Left lung (tissue), 4 donors: ENCODE measurements at regions not wholly inside any gene's neighbourhood (a gene's known extent, or its start where the extent isn't known, plus 50 kb on each side); places are given as distances from the start of the nearest gene placed in this dataset.
"Not testable (repeated sequence)": the region's sequence is repeated elsewhere in the genome, so short reads cannot be mapped to it uniquely, and the experiment has no call there.

Experiments used
- ATAC-seq: fragments of 200-7000 bp; cut with Tn5 transposase; one replicate; pipeline ENCODE4 v1.9.1; 2020; ENCODE audit warnings: moderate library complexity
- DNase-seq, 4 donors: peaks; one replicate each; pipeline ENCODE4 v3.0.0-alpha.2; 2013 to 2020
- H3K27ac ChIP-seq, 2 donors: fragments of 200-600 bp; sonication (generic) in 1 of 2; one replicate each; pipeline versions ENCODE4 v1.5.0 to v1.8.0; 2020 to 2021
- H3K27me3 ChIP-seq, 2 donors: fragments of 200-600 bp; sonication (generic) in 1 of 2; one replicate each; pipeline versions ENCODE4 v1.5.0 to v1.8.0; 2020 to 2021
- H3K36me3 ChIP-seq, 2 donors: fragments of 200-600 bp; sonication (generic) in 1 of 2; one replicate each; pipeline versions ENCODE4 v1.5.0 to v1.8.0; 2020 to 2021
- H3K4me1 ChIP-seq, 2 donors: fragments of 200-600 bp; one replicate each; pipeline ENCODE4 v1.8.0; 2021
- H3K4me3 ChIP-seq, 2 donors: fragments of 200-600 bp; sonication (generic) in 1 of 2; one replicate each; pipeline versions ENCODE4 v1.5.0 to v1.8.0; 2020 to 2021; ENCODE audit warnings: mild to moderate bottlenecking in 1 of 2
- H3K9me3 ChIP-seq, 2 donors: fragments of 200-600 bp; sonication (generic) in 1 of 2; one replicate each; pipeline versions ENCODE4 v1.5.0 to v1.8.0; 2020 to 2021
- intact Hi-C, 2 donors: fragments of 100-400 bp; cut with DNase I; formaldehyde crosslinking; loops; one replicate each; pipeline versions ENCODE4 v1.11.2 to v1.14.2; 2022
- TF ChIP-seq, protein P1 (sequence below), 2 donors: fragments of 200-600 bp; sonication (generic) in 1 of 2; IDR thresholded peaks; one replicate each; pipeline versions ENCODE4 v1.5.0 to v1.8.0; 2021; ENCODE audit warnings: antibody characterized with exemption in 2 of 2
- donor health status: DM: no; HTN: yes; CAD: no.
- donor health status: DM: no; HTN: no; CAD: no.

DNA sequence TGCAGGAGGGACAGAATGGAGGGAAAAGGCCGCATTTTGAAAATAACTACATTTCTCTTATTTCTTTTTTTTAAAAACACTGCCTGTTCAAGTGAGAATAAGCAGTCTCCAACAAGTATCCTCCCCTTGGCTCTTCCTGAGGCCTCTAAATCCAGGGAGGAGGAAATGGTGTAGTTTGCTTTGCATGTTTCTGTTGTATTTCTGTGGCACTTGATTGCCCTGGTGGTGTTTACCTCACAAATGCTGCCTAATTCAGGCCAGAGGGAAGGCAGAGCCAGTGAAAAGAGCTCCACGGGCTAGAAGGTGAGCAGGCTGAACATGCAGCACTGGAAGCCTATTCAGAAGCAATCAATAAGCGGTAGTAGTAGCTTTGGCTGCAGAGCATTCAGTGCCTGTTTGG, 149.3 kb upstream of the ATP11B start:
- Histone ChIP-seq H3K27ac (no peak overlapping the region), H3K36me3 (no peaks in the 10 kb centered on the region), H3K27me3 (peaks cover 0 to 4% of the 10 kb centered on the region in 2 donors), H3K9me3 (no peaks in the 10 kb centered on the region), H3K4me3 (no peak overlapping the region), H3K4me1 (no peaks in the 10 kb centered on the region)
- intact Hi-C loops, result no loop called here
- TF ChIP-seq, protein P1, sequence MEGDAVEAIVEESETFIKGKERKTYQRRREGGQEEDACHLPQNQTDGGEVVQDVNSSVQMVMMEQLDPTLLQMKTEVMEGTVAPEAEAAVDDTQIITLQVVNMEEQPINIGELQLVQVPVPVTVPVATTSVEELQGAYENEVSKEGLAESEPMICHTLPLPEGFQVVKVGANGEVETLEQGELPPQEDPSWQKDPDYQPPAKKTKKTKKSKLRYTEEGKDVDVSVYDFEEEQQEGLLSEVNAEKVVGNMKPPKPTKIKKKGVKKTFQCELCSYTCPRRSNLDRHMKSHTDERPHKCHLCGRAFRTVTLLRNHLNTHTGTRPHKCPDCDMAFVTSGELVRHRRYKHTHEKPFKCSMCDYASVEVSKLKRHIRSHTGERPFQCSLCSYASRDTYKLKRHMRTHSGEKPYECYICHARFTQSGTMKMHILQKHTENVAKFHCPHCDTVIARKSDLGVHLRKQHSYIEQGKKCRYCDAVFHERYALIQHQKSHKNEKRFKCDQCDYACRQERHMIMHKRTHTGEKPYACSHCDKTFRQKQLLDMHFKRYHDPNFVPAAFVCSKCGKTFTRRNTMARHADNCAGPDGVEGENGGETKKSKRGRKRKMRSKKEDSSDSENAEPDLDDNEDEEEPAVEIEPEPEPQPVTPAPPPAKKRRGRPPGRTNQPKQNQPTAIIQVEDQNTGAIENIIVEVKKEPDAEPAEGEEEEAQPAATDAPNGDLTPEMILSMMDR (IDR thresholded peaks at IDR 0.05), result no peak
- ATAC-seq (no peak), DNase-seq (no peak)

DNA sequence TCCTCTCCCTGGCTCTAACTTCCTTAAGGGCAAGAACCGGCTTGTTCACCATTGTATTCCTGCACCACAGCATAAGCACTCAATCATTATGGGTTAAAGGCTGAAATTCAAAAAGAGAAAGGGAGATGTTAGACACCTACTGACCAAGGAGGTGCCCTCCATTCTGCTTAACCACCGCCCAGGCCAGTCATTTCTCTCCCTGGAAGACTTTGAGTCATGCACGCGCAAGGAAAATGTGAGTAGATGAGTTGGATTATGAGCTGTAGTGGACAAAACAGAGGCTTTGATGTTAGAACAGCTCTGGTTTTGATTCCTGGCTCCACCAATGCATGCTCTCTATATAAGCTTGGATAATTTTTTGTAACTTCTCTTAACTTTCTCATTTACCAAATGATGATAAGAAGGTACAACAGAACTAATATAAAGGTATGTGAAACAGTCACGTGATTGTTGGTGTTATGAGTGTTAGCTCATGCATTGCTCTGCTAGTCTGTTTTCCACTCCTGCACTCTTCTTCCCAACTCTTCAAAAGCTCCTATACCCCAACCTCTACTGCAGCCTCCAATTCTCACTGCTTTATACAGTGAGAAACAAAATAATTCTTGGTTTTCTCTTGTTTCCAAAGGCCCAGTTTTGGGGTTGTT, 148.4 kb upstream of the ATP11B start:
- no peaks in the 10 kb centered on the region for H3K9me3 ChIP-seq
- intact Hi-C loops, result no loop called here
- H3K27me3 ChIP-seq, result peaks cover 0 to 4% of the 10 kb centered on the region in 2 donors
- no peaks in the 10 kb centered on the region for H3K36me3 ChIP-seq
- H3K27ac ChIP-seq, result no peak overlapping the region
- ATAC-seq (no peak), DNase-seq (no peak)
- TF ChIP-seq, protein P1 (IDR thresholded peaks at IDR 0.05), result no peak
- H3K4me3 ChIP-seq, result no peak overlapping the region
- H3K4me1 ChIP-seq, result no peaks in the 10 kb centered on the region

DNA sequence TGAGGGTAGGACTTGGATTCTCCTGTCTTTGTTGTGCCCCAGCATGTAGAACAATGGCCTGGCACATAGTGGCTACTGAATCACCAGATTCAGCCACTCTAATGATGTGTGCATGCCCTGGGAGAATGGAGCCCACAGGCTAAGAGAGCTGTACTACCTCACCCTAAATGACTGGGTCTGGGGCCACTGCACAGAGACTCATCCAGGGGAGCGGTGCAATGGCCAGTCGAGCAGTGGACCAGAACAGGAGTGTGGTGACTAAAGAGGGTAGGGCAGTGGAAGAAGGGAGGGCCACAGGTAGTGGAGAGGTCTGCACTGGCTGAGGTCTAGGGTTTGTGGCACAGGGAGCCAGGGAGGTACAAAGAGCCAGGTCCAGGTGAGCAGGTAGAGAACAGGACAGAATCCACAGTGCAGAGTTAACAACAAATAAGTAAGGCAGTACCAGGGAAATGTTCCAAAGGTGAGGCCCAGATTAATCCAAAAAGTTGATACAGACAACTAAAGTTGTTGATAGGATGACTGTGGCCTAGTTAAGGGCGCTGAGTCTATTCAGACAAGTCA, 142.7 kb upstream of the ATP11B start:
- intact Hi-C loops, result no loop called here
- no peak for ATAC-seq
- no peaks in the 10 kb centered on the region for H3K4me1 ChIP-seq
- no peaks in the 10 kb centered on the region for H3K36me3 ChIP-seq
- H3K27ac ChIP-seq, result no peak overlapping the region
- H3K27me3 ChIP-seq, result peaks cover 0 to 4% of the 10 kb centered on the region in 2 donors
- no peak overlapping the region for H3K4me3 ChIP-seq
- H3K9me3 ChIP-seq, result no peaks in the 10 kb centered on the region
- no peak for DNase-seq
- TF ChIP-seq, protein P1 (IDR thresholded peaks at IDR 0.05), result no peak

DNA sequence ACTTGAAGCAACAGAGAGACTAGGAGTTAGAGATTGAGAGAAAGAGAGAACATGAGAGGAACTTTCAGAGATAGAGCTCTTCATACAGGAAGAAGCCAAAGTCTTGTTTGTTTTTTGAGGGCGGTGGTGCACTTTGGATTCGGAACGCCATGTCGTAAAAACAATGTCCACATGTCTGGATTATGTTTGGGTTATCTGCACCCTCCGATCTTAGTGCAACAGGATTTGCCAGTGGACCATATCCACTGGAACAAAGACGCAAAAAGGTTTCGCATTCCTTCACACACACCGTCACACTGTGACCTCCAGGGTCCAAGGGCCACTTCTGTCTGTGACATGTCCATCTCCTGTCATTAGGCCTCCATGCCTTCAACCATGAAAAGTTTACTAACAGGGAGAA, 141.8 kb upstream of the ATP11B start:
- intact Hi-C loops, result no loop called here
- ATAC-seq (no peak), DNase-seq (no peak)
- no peaks in the 10 kb centered on the region for H3K9me3 ChIP-seq
- H3K4me3 ChIP-seq, result no peak overlapping the region
- H3K4me1 ChIP-seq, result no peaks in the 10 kb centered on the region
- H3K36me3 ChIP-seq, result no peaks in the 10 kb centered on the region
- H3K27ac ChIP-seq, result no peak overlapping the region
- peaks cover 0 to 4% of the 10 kb centered on the region in 2 donors for H3K27me3 ChIP-seq
- TF ChIP-seq, protein P1 (IDR thresholded peaks at IDR 0.05), result no peak

DNA sequence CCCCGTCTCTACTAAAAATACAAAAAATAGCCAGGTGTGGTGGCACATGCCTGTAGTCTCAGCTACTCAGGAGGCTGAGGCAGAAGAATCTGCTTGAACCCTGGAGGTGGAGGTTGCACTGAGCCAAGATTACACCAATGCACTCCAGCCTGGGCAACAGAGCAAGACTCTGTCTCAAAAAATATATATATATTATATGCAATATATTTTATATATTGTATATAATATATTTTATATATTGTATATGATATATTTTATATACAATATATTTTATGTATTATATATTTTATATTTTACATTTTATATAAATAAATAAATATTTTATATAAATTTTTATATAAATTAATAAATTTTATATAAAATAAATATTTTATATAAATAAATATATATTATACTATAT, 140.2 kb upstream of the ATP11B start:
- H3K4me1 ChIP-seq, H3K36me3 ChIP-seq, H3K27ac ChIP-seq, H3K4me3 ChIP-seq, H3K9me3 ChIP-seq, H3K27me3 ChIP-seq, ATAC-seq, intact Hi-C loops, DNase-seq: not testable (repeated sequence)

DNA sequence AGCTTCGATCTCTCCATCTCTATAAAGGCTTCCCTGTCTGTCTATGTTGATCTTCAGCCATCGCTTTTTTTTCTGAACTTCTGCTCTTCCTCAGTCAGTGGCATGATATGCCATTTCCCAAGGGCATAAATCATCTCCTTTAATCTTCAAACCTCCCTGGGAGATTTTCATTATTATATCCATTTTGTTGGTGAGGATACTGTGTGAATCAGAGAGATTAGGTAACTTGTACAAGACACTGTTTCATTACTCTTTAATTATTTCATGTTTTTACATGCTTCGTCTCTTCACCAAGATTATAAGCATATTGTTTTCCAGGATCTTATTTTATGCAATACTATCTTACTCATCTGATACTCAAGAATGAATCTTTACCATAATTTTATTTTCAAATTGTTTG, 124.8 kb upstream of the ATP11B start:
- no peak for ATAC-seq
- no peak for DNase-seq
- Histone ChIP-seq H3K27ac (no peak overlapping the region), H3K4me3 (no peak overlapping the region), H3K9me3 (no peaks in the 10 kb centered on the region), H3K27me3 (peaks cover 0 to 12% of the 10 kb centered on the region in 2 donors), H3K4me1 (no peaks in the 10 kb centered on the region), H3K36me3 (no peaks in the 10 kb centered on the region)
- TF ChIP-seq, protein P1 (IDR thresholded peaks at IDR 0.05), result no peak
- intact Hi-C loops, result no loop called here
